Ishikawa (cell line): ENCODE measurements at regions not wholly inside any gene's neighbourhood (a gene's known extent, or its start where the extent isn't known, plus 50 kb on each side); places are given as distances from the start of the nearest gene placed in this dataset.
A peak's percentile ranks its signal among the peaks of the same experiment; 100 is the strongest.

Experiments used
- CEBPB ChIP-seq: IDR thresholded peaks from 2 replicates; pipeline ENCODE4 v1.6.1; 2012
- CREB1 ChIP-seq: IDR thresholded peaks from 2 replicates; pipeline ENCODE4 v1.6.1; 2012; ENCODE audit warnings: low read depth
- EGR1 ChIP-seq: IDR thresholded peaks from 2 replicates; pipeline ENCODE4 v1.6.1; 2012
- EP300 ChIP-seq: IDR thresholded peaks from 2 replicates; pipeline ENCODE4 v1.6.1; 2012; ENCODE audit warnings: borderline replicate concordance
- FOXM1 ChIP-seq: IDR thresholded peaks from 2 replicates; pipeline ENCODE4 v1.6.1; 2012; ENCODE audit warnings: low read depth, borderline replicate concordance
- MAX ChIP-seq: IDR thresholded peaks from 2 replicates; pipeline ENCODE4 v1.6.1; 2012
- NFIC ChIP-seq: IDR thresholded peaks from 2 replicates; pipeline ENCODE4 v1.6.1; 2012
- RAD21 ChIP-seq: IDR thresholded peaks from 2 replicates; pipeline ENCODE4 v1.6.1; 2012; ENCODE audit warnings: low read depth
- REST ChIP-seq: IDR thresholded peaks from 2 replicates; pipeline ENCODE4 v1.6.1; 2012; ENCODE audit warnings: low read depth, mild to moderate bottlenecking
- TAF1 ChIP-seq: IDR thresholded peaks from 2 replicates; pipeline ENCODE4 v1.6.1; 2012; ENCODE audit warnings: low read depth, mild to moderate bottlenecking
- TCF12 ChIP-seq: IDR thresholded peaks from 2 replicates; pipeline ENCODE4 v1.6.1; 2012; ENCODE audit warnings: low read depth
- TEAD4 ChIP-seq: IDR thresholded peaks from 2 replicates; pipeline ENCODE4 v1.6.1; 2012
- YY1 ChIP-seq: IDR thresholded peaks from 2 replicates; pipeline ENCODE4 v1.6.1; 2012; ENCODE audit warnings: low read depth
- ZBTB7A ChIP-seq: IDR thresholded peaks from 2 replicates; pipeline ENCODE4 v1.6.1; 2012; ENCODE audit warnings: low read depth
- TF ChIP-seq, protein P1 (sequence below): IDR thresholded peaks from 2 replicates; pipeline ENCODE4 v1.6.1; 2012

DNA sequence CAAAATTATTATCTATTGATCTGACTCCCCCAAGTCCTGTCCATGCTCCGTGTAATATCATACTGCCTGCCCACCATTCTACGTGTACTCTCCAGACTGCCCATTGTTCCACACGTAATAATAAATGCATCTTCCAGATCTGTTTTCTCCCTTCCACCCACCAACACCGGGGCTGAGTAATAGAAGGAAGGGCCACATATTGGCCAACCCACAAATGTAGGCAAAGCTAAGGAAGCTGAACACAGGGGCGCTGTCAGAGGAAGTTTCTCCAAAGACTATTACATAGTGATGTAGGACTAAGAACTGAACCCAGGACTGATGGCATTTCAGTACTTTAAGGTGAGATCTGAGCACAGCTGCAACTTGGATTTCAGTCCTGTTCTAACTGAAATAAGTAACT, 135.8 kb upstream of the GUCY1A1 start:
- no peak for TF ChIP-seq TEAD4

DNA sequence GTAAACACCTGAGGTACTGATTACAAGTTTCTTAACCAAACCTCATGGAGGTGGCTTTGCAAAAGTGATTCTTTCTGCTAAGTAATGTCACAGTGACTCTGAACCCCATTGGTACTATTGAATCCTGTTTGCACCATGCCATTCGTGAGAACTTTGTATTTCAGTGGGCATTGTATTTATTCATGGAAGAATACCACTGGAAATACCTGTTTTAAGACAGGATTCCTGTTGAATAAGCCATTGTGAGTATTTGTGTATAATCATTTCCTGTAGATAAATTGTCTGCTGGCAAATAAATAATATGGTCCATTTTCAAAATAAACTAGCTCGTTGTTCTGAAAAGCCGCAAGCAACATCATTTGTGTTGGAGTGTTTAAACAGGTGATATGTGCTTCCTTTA, 136.4 kb upstream of the GUCY1A1 start:
- no peak for TF ChIP-seq CEBPB
- TF ChIP-seq TEAD4: 0 out of 2 replicates have a peak, but pooled peaks have one; percentile 10
- TF ChIP-seq EGR1: no peak
- TF ChIP-seq FOXM1: no peak
- no peak for TF ChIP-seq CREB1
- no peak for TF ChIP-seq TCF12

DNA sequence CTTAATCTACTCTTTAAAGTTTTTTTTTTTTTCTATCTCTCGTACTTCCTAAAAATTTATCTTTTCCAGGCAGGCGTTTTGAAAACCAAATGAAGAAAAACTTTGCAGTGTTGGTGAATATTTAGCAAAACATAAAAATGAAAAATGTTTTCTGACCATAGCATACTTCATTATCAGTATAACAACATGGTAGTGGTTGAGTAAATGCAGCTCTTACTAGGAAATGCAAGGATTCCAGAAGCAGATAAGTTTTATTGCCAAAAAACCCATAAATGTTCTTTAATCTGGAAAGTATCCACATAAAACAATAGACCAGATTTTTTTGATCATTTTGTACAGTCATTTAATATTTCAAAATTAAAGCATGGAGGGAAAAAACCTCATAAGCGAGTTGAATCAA, 136.9 kb upstream of the GUCY1A1 start:
- TF ChIP-seq YY1 (no peak), ZBTB7A (no peak), EP300 (no peak), EGR1 (no peak), REST (no peak), CREB1 (no peak), FOXM1 (no peak), NFIC (no peak), TAF1 (no peak), RAD21 (no peak), TEAD4 (no peak), CEBPB (no peak), TCF12 (no peak), MAX (no peak)
- TF ChIP-seq, protein P1, sequence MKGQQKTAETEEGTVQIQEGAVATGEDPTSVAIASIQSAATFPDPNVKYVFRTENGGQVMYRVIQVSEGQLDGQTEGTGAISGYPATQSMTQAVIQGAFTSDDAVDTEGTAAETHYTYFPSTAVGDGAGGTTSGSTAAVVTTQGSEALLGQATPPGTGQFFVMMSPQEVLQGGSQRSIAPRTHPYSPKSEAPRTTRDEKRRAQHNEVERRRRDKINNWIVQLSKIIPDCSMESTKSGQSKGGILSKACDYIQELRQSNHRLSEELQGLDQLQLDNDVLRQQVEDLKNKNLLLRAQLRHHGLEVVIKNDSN: no peak

DNA sequence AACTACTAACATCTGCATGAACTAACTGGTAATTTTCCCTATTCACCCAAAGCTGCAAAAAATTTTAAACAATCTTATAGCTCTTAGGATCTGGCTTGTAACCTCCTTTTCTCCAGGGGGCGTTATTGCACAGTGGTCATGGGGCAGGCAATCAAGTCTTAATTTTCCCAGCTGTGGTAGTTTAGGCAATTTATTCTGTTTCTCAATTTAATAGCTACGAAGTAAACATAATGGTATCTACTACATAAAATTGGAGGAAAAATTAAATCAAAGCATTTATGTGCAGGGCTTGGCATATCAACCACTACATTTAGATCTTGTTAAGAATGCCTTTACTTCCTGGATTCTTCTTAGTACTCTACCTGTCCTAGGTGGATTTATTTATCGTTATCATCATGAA, 137.4 kb upstream of the GUCY1A1 start:
- no peak for TF ChIP-seq EP300
- TF ChIP-seq CEBPB: no peak
- peak; percentile 53 for TF ChIP-seq RAD21
- no peak for TF ChIP-seq ZBTB7A
- no peak for TF ChIP-seq NFIC
- no peak for TF ChIP-seq REST

DNA sequence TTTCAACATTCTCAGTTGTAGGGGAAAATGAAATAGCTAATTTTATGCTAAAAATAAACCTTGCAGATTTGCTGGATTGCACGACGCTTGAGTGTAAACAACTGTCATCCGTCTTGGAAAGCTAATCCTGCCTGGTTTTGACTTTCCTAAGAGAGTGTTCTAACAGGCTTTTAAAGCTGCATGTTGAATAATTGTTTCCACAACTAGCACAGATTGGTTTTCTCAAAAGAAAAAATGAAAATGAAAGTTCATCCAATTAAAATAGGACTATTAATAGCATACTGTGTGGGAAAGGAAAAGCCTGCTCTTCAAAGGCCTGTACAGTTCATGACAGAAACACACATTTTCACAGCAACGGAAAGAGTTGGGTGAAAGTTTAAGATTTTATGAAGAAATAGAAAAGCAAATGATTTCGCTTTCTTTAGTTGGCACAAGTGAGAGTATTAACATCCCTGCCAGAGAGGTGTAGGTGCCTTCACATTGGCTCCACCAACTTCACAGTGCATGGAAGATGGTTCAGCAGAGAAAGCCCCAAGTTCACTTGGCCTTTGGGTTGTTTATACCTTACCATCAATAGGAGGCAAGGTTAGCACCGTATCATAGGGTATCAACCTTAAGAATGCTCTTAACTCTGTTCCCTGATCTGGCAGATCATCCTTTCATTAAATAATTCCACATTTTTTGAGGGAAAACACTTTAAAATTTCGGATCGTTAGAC, 140.0 kb upstream of the GUCY1A1 start:
- TF ChIP-seq CEBPB: no peak
- TF ChIP-seq EP300: no peak
- TF ChIP-seq TAF1: no peak
- TF ChIP-seq EGR1: no peak
- TF ChIP-seq ZBTB7A: no peak
- no peak for TF ChIP-seq RAD21
- TF ChIP-seq NFIC: no peak
- TF ChIP-seq MAX: no peak
- no peak for TF ChIP-seq FOXM1
- TF ChIP-seq, protein P1: no peak
- no peak for TF ChIP-seq YY1
- TF ChIP-seq REST: no peak
- TF ChIP-seq TCF12: no peak
- no peak for TF ChIP-seq TEAD4
- no peak for TF ChIP-seq CREB1
